ENCODE measurements at regions not wholly inside any gene's neighbourhood (a gene's known extent, or its start where the extent isn't known, plus 50 kb on each side); places are given as distances from the start of the nearest gene placed in this dataset.

DNA sequence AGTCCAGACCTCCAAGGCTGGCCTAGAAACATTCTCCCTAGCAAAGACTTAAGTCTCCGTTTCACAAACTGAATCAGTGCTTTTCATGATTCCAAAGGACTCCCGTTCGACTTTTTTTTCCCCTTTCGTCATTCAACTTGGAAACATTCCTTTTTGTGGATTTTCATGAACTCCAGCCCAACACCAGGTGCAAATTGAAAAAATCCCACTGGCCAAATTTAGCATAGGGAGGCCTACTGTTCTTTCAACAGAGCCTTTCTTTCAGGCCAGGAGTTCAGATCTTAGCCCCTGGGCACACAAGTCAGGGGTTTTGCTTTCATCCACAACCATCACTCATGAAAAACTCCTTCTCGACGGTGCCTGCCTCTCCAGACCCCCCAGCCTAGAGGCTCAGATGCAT, 285.3 kb downstream of the PIK3R1 start:
- TF ChIP-seq POLR2A (IDR thresholded peaks at IDR 0.05): no peak
- TF ChIP-seq, protein P1, sequence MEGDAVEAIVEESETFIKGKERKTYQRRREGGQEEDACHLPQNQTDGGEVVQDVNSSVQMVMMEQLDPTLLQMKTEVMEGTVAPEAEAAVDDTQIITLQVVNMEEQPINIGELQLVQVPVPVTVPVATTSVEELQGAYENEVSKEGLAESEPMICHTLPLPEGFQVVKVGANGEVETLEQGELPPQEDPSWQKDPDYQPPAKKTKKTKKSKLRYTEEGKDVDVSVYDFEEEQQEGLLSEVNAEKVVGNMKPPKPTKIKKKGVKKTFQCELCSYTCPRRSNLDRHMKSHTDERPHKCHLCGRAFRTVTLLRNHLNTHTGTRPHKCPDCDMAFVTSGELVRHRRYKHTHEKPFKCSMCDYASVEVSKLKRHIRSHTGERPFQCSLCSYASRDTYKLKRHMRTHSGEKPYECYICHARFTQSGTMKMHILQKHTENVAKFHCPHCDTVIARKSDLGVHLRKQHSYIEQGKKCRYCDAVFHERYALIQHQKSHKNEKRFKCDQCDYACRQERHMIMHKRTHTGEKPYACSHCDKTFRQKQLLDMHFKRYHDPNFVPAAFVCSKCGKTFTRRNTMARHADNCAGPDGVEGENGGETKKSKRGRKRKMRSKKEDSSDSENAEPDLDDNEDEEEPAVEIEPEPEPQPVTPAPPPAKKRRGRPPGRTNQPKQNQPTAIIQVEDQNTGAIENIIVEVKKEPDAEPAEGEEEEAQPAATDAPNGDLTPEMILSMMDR (IDR thresholded peaks at IDR 0.05): no peak

All from ovary (tissue), 3 donors.